NCI-H510A (cell line): ENCODE measurements at regions not wholly inside any gene's neighbourhood (a gene's known extent, or its start where the extent isn't known, plus 50 kb on each side); places are given as distances from the start of the nearest gene placed in this dataset.

Experiments
- DNase-seq: peaks from one replicate; lab custom pipeline; 2025; lab: John Stamatoyannopoulos, UW

DNA sequence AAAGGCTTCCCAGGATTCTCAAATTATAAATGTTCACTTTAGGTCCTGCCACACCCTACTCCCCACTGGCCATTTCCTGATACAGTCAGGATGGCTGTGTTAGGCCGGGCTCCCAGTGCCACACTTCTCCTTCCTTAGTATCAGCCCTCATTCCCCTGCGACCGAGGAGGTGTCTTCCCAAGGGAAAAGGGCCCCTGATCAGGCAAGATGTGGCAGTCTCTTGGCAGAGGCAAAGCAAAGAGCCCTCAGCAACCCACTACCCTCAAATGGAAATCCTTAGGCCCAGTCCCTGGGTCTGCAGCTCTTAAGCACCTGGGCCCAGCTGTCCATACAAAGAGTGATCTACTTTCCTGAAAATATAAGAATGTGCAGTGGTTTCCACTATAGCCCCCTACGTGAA is 96.5 kb upstream of the VASH1 start:
- DNase-seq: no peak

DNA sequence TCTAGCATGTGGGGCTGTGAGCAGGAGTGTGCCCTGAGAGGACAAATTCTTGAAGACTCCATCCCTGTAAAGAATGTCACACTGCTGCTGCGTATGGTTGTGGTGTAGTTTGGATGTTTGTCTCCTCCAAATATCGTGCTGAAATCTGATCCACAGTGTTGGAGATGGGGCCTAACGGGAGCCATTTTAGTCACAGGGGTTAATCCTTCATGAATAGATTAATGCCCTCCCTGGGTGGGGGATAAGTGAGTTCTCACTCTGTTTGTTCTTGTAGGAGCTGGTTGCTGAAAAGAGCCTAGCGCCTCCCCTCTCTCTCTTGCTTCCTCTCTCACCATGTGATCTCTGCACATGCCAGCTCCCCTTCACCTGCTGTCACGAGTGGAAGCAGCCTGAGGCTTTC is 94.5 kb upstream of the VASH1 start:
- DNase-seq: no peak

- DNase-seq: no peak
Observed at GRCh38 chr14:76669770-76670169, 91.5 kb upstream of the VASH1 start.

DNA sequence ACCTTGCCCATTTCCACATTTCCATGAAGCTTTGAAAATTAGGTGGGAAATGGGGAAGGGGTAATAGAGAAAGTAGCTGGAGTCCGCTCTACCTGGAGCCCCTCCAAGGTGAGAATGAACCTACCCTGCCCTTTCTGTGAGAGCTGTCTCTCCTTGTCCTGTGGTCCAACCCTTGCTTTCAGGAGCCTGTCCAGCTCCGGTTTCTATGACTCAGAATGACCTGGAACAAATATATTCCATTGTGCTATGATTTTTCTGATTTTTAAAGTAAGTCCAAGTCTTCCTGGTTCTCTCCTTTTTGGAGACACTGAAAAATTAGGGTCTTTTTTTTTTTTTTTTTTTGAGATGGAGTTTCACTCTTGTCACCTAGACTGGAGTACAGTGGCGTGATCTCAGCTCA is 89.1 kb upstream of the VASH1 start:
- no peak for DNase-seq

GRCh38 chr14:76673261-76673660 is 88.0 kb upstream of the VASH1 start:
- no peak for DNase-seq

- no peak for DNase-seq
Observed at GRCh38 chr14:76675046-76675445, 86.2 kb upstream of the VASH1 start.

DNA sequence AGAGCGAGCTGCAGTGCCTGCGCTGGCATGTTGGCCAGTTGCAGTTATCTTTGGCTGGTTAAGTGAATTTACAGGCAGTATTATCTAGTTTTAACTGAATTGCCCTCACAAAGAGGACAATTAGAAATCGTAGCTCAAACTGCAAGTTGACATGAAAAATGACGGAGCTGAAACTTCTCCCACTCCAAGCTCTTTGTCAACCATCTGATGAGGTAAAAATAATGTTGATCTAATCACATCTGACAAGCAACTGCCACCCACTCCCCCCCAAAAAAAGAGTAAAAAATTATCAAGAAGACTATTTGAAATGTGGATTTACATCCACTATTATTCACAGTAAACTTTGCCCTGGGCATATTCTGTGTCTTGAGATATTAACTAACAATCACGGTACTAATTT is 84.7 kb upstream of the VASH1 start:
- DNase-seq: no peak

GRCh38 chr14:76677534-76678145 is 83.6 kb upstream of the VASH1 start:
- DNase-seq: no peak

DNA sequence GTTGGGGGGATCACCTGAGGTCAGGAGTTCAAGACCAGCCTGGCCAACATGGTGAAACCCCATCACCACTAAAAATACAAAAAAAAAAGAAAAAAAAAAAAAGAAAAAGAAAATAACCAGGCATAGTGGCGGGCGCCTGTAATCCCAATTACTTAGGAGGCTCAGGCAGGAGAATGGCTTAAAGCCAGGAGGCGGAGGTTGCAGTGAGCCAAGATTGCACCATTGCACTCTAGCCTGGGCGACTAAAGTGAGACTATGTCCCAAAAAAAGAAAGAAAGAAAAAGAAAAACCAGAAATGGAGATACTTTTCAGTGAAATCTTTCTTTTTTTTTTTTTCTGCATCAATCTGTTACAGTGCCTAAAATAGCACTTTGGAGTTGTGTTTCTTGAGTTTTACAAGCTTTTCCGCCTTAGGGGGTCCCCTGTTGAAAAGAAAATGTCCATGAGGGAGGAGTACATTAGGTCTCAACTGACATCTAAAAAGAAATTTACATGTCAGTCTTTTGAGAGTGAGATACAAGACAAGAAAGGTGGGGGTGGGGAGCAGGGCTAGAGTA is 82.9 kb upstream of the VASH1 start:
- DNase-seq: no peak

DNA sequence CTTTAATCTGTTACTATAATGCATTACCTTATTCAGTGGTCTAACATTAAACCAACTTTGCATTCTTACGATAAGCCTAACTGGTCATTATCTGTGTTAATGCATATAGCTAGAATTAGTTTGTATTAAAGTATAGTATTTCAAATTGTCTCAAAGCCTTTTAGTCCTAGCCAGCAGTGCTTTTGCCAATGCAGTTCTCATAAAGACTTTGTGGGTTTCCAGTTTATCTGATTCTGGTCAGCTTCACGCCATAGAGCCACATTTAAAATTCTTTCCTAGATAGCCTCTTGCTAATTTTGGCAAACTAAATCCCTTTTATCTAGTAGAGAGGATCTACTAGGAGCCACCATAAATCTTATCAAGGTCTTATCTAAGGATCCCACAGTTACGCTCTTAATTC is 78.9 kb upstream of the VASH1 start:
- no peak for DNase-seq

DNA sequence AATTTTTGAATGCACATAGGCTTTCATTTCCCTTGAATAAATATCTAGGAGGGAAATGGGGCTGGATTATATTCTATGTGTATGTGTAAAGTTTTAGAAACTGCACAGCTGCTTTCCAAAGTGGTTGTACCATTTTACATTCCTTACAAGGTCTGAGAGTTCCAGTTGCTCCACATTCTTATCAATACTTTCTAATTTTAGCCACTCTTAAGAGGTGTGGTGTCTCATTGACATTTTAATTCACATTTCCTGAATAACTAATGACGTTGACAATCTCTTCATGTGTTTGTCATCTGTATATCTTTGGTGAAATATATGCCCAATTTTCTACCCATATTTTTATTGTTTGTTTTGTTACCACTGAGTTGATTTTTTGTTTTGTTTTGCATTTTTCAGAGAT is 74.6 kb upstream of the VASH1 start:
- DNase-seq: no peak

- DNase-seq: no peak
Observed at GRCh38 chr14:76687611-76688382, 73.5 kb upstream of the VASH1 start.

GRCh38 chr14:76688383-76688671 is 72.9 kb upstream of the VASH1 start:
- DNase-seq: no peak

DNA sequence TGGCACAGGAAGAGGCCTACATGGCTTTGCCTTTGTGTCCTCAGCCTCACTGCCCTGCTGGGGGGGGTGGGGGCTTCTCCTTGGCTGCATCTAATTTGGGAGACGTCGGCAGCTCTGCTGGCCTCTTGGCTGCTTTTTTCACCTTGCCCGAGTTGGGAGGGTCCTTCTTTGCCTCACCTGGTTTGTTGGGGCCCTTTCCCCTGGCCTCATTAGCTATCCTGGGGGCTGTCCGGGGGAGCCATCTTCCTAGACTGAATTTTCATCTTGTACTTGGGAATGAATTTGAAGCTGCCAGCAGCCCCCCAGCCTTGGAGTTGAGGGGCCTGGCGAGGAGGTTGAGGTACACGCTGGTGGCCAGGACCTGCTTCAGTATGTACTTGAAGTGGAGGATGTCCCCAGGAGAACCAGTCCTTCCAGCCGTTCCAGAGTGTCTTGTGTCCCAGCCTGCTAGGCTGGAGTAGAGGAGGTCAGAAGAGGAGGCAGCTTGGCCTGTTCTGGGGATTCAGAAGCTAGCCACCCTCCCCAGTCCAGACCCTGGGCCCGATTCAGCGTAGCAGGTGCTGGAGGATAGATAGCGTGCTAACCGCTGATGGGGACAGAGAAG is 70.7 kb upstream of the VASH1 start:
- no peak for DNase-seq

DNA sequence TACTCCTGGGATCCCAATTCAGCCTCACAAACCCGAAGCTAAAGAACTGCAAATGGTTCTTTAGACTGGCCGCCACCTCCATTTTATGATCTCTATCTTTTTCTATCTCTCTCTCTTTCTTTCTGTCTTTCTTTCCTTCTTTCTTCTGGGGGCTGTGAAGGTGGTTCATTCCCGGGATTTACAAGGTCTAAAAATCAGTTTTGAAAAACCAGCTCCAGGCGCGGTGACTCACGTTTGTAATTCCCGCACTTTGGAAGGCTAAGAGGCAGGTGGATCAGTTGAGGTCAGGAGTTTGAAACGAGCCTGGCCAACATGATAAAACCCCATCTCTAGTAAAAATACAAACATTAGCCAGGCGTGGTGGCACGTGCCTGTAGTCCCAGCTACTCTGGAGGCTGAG is 67.2 kb upstream of the VASH1 start:
- DNase-seq: no peak

- DNase-seq: no peak
Observed at GRCh38 chr14:76695263-76695920, 65.9 kb upstream of the VASH1 start.

DNA sequence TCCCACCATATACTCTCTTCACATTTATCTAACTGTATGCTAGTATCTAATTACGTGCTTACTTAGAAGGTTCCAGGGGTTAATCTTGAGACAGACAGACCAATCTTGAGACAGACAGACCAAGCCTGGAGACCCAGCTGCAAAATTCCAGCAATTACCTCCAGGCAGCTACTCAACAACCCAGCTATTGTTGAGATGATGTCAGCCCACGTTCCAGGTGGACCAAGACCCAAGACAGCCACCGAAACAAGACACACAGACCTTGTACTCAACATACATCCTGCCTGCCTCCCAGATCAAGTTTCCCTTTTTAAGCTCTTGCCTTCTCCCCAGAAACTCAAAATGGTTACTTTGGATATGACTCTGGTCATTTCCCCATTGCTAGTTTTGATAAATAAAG is 64.9 kb upstream of the VASH1 start:
- DNase-seq: no peak

DNA sequence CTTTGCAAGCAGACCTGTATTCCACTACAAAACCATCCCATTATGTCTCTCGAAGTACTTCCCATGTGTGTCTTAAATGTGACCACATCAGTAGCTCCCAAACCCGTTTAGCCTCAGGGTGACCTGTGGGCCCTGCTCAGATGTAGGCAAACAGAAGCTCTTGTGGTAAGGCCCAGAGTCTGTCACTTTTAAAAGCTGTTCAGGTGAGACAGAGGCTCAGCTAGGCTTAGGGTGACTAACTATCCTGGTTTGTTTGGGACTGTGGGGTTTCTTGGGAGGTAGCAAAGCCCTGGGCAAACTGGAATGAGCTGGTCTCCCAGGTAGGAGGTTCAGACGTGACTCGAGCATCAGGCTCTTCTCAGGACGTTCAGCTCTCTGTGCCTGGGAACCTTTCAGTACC is 64.5 kb upstream of the VASH1 start:
- no peak for DNase-seq

DNA sequence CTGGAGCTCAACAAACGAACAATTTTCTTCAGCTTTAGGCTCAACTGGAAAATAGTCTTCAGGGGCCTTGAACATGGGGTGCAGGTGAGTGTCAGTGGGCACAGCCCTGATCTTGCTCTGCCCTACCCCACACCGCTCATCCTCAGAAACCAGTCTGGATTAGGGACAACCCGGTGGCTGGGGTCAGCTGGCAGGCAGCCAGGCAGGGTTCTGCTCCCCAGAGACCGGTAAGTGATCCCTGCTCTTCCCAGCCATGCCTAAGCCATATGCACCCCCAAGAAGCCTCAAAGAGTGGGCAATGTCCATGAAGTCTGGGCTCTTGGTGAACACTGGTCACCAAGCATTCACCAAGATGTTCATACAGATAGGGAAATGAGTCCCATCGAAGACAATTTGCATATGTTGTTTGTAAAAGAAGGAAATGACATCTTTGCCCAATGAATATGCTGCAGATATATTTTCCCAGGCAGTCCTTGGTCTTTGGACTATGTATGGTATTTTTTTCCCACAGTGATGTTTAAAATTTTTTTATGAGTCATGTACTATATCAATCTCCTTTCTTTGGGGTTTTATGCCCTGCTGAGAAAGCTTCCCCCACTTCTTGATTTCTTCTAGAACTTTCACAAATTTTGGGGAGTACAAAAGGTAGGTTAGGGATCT is 63.9 kb upstream of the VASH1 start:
- DNase-seq: no peak

DNA sequence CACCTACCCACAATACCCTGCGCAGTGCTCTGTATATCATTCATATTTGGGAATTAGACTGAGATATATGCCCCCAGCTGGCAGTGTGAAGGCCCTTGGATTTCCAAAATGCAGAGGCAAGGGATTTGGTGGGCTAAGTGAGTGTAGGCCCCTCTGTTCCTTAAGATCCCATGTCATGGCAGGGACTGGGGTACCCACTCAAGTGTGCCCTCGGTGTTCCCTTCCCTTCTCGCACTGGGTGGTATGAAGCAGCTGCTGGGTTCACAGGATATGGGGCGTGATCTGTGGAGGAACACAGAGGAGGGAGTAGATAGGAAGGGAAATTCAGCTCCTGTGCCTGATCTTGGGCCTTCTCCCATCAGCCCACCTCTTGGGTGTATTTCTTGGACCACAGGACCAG is 63.1 kb upstream of the VASH1 start:
- no peak for DNase-seq

- DNase-seq: no peak
Observed at GRCh38 chr14:76698631-76699030, 62.6 kb upstream of the VASH1 start.

DNA sequence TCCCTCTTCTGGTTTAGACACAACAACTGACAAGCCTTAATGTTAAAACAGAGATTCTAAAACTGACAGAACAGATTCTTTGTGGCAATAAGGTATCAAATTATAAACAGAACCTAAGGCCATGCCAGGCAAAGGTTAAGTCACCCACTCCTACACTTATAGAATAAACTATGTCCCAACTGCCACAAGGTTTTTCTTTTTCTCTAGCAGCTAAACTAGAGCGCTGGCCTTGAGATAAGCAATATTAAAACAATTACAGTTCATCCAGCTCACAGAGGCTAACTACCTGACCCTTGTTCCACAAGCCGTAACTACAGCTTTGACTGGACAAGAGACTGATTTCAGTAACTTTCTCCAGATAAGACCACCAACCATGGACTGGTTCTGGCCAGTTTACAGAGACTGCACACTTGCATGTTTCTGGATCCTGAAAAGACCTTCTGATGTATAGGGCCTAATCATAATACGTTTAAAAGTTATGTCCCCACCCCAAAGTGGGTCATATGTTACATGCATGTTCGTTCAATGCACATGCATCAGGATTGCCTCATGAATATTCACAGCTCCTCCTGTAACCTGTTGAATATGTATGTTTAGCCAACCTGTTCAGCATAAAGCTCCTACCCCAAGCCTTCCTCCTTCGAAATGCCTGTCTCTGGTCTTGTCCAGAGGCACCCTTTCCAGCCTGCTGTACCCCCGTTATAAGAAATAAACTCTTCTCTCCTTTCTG is 61.9 kb upstream of the VASH1 start:
- no peak for DNase-seq
